D721Med (cell line): ENCODE measurements at regions not wholly inside any gene's neighbourhood (a gene's known extent, or its start where the extent isn't known, plus 50 kb on each side); places are given as distances from the start of the nearest gene placed in this dataset.

ENCODE experiments used
- DNase-seq: peaks from one replicate; pipeline ENCODE4 v3.0.0; 2011; ENCODE audit warnings: low spot score; ENCODE audit not compliant: insufficient read length
- FAIRE-seq: peaks from 2 replicates; lab custom pipeline; 2011; peaks lifted over from hg19 to GRCh38; lab: Jason Lieb, UNC
- TF ChIP-seq, protein P1 (sequence below): IDR thresholded peaks from 2 replicates; pipeline ENCODE4 v1.5.1; 2012; ENCODE audit warnings: mild to moderate bottlenecking, control low read depth; ENCODE audit not compliant: insufficient read depth; ENCODE audit errors: missing control alignments

DNA sequence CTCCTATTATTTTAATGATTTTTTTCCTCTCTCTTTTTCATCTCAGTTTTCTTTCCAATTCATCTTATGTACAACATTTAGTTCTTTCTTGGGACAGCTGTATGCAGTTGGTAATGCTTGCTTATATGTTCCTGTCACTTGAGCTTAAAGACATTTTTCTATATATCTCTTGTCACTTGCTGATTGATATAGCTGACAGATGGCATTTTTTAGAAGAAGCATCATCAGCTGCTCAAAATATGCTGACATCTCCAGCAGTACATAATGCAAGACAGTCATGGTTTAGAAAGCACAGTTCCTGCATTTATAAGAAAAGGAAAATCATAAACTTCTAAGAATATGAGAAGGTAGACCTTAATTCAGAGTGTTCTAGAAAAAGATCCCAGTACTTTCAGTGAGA is 56.5 kb downstream of the DCAF8L1 start:
- TF ChIP-seq, protein P1, sequence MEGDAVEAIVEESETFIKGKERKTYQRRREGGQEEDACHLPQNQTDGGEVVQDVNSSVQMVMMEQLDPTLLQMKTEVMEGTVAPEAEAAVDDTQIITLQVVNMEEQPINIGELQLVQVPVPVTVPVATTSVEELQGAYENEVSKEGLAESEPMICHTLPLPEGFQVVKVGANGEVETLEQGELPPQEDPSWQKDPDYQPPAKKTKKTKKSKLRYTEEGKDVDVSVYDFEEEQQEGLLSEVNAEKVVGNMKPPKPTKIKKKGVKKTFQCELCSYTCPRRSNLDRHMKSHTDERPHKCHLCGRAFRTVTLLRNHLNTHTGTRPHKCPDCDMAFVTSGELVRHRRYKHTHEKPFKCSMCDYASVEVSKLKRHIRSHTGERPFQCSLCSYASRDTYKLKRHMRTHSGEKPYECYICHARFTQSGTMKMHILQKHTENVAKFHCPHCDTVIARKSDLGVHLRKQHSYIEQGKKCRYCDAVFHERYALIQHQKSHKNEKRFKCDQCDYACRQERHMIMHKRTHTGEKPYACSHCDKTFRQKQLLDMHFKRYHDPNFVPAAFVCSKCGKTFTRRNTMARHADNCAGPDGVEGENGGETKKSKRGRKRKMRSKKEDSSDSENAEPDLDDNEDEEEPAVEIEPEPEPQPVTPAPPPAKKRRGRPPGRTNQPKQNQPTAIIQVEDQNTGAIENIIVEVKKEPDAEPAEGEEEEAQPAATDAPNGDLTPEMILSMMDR = no peak
- no peak for DNase-seq
- FAIRE-seq = no peak

DNA sequence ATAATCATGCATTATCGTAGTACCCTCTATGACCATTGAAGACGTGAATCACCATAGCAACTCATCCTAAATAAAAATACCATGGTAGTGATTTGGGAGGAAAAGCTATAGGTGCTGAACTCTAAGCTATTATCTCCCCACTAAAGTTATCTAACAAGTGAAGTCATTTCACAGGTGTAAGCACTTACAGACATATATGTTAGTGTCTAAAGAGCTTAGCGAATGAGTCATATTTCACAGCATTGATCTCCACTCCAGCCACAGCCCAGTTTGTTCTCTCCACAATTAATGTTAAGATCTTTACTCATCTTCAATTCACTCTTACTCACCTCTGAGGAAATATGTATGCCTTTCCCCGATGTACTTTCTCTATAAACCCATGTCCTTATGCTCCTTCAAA is 57.0 kb downstream of the DCAF8L1 start:
- FAIRE-seq = no peak
- TF ChIP-seq, protein P1 = no peak
- DNase-seq = no peak

DNA sequence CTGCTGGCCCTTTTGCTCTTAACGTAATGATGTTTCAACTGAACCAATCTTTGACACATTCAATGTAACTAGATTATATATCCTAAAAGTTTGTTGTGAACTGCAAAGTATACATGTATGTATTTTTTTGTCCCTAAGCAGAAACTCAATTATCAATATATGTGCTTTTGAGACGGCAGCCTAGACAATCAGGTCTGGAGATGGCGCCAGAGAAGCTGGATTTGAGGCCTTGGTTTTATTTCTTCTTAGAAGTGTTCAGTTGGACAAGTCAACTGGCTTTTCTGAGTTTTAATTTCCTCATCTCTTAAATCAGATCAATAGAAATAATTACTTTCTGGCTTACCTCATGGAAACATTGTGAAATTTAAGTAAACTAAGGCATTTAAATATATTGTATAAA is 62.5 kb downstream of the DCAF8L1 start:
- TF ChIP-seq, protein P1 = peak; percentile 2
- DNase-seq = no peak
- no peak for FAIRE-seq

DNA sequence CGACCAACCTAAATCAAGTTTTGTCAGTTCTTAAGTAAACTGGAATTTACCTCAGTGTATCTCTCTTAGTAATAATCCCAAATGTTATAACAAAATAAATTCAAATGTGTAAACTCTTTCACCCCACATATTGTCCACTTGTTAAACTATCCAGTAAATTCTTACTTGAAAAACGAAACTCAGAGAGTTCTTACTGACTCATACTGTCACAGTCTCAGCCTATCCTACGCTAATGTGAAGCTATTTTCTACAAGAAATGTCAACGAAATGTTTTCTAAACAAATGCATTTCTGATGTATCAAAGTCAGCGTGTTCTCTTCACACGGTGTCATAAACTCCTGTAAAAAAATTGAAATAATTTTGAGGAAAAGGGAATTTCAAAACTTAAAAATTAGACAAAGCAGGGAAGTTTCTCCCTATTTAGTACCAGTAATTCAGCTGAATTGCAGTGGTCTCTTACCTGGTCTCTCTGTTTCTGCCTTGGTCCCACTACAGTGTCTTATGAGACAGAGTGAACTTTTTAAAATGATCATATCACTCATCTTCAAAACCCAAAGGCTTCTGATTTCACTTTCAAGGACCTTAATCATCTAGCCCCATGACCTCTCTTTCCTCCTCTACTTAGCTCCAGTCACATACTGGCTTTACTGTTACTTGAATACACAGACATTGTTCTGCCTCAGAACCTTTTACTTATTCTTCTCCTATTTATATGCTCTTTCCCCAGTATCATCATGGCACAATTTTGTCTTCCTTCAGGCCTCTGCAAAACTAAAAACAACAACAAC is 63.3 kb downstream of the DCAF8L1 start:
- no peak for DNase-seq
- TF ChIP-seq, protein P1 = no peak
- FAIRE-seq = no peak

DNA sequence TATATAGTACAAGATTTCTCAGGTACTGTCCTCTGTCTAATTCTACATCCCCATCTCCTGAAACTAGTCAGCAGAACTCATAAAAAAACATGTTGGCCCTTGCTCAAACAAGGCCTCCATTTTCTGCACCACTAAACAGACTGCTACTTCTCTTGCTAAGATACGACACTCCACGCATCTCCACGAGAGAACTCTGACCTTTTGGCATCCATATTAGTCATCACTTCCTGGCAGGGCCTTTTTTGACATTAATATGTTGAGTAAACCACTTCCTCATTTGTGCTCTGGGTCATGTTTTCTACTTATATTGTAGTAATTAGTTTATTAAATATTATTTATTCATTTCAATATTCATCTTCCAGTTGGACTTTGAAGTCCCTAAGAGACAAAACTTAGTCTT is 65.6 kb downstream of the DCAF8L1 start:
- TF ChIP-seq, protein P1 = no peak
- DNase-seq (no peak), FAIRE-seq (no peak)

DNA sequence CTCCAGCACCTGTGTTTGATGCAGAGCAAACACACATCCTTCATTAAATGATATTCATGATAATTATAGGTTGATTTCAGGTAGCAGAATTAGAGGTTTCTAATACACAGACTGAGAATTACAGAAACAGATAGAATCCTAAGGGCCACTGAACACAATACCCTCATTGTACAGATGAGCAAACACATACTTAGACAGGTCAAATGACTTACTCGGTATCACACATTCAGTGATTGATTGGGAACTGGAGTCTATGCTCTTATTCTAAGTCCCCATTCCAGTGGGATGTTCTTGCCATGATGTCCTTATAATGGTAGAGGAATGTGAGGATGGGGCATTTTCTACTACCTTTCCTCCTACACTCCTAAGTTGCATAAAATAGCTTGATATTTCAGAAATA is 70.8 kb downstream of the DCAF8L1 start:
- DNase-seq (no peak), FAIRE-seq (no peak)
- TF ChIP-seq, protein P1 = no peak

DNA sequence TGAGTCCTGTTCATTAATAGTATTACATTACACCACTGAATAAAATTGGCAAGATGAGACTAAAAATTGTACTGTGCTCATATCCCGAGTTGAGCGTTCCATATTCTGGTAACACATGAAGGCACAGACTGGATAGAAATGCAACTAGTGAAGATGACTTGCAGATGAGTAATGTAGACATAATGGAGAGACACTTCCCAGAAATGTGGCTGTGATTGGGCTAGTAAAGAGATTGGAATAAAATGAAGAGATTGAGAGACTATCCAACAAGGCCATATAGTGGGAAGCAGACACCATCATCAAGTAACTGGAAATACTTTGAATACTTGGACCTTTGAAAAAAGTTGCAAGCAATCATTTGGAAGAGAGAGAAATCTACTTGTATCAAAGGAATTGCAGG is 77.3 kb downstream of the DCAF8L1 start:
- DNase-seq = no peak
- TF ChIP-seq, protein P1 = no peak
- FAIRE-seq = no peak
